HepG2 (cell line): ENCODE measurements at regions not wholly inside any gene's neighbourhood (a gene's known extent, or its start where the extent isn't known, plus 50 kb on each side); places are given as distances from the start of the nearest gene placed in this dataset.

Source experiments
- SPEN ChIP-seq: sonication (generic); formaldehyde crosslinking; IDR thresholded peaks from 2 replicates; pipeline ENCODE4 v1.5.1; 2020; ENCODE audit warnings: low read depth, mild to moderate bottlenecking, missing genetic modification reagents
- ZGPAT ChIP-seq: IDR thresholded peaks from 2 replicates; pipeline ENCODE4 v1.6.1; 2016; ENCODE audit warnings: mild to moderate bottlenecking
- ZNF407 ChIP-seq: sonication (generic); formaldehyde crosslinking; IDR thresholded peaks from one replicate; pipeline ENCODE4 v1.5.1; 2020; ENCODE audit warnings: mild to moderate bottlenecking, missing genetic modification reagents; ENCODE audit errors: not compliant biosample characterization

- TF ChIP-seq ZNF407 (CRISPR knock-in tag) (no peak), SPEN (CRISPR knock-in tag) (no peak), ZGPAT (no peak)
Observed at GRCh38 chr13:33978653-33979052, 160.7 kb downstream of the RFC3 start (continued).
